GM21360 (cell line): ENCODE measurements at regions not wholly inside any gene's neighbourhood (a gene's known extent, or its start where the extent isn't known, plus 50 kb on each side); places are given as distances from the start of the nearest gene placed in this dataset.

Experiments used
- ATAC-seq: cut with Tn5 transposase; IDR thresholded peaks from one replicate; pipeline ENCODE4 v1.9.1; 2021; ENCODE audit warnings: mild to moderate bottlenecking, moderate library complexity; ENCODE audit not compliant: unreplicated experiment

- no peak for ATAC-seq
These were observed 155.1 kb upstream of the RAI14 start for GRCh38 chr5:34501016-34501415.

- no peak for ATAC-seq
These were observed 154.3 kb upstream of the RAI14 start for GRCh38 chr5:34501840-34502239.

GRCh38 chr5:34502581-34502980 lies 153.5 kb upstream of the RAI14 start:
- no peak for ATAC-seq

GRCh38 chr5:34503379-34504253 lies 152.5 kb upstream of the RAI14 start:
- no peak for ATAC-seq

GRCh38 chr5:34504967-34505366 lies 151.2 kb upstream of the RAI14 start:
- ATAC-seq, result no peak

- ATAC-seq, result no peak
These were observed 150.4 kb upstream of the RAI14 start for GRCh38 chr5:34505731-34506130.

- no peak for ATAC-seq
These were observed 148.2 kb upstream of the RAI14 start for GRCh38 chr5:34507933-34508332.

GRCh38 chr5:34509392-34509791 lies 146.7 kb upstream of the RAI14 start:
- no peak for ATAC-seq

GRCh38 chr5:34510002-34510401 lies 146.1 kb upstream of the RAI14 start:
- no peak for ATAC-seq

GRCh38 chr5:34511063-34511462 lies 145.1 kb upstream of the RAI14 start:
- no peak for ATAC-seq

- no peak for ATAC-seq
These were observed 144.6 kb upstream of the RAI14 start for GRCh38 chr5:34511481-34511880.

GRCh38 chr5:34511915-34512314 lies 144.2 kb upstream of the RAI14 start:
- ATAC-seq, result no peak

- no peak for ATAC-seq
These were observed 140.0 kb upstream of the RAI14 start for GRCh38 chr5:34516166-34516565.

- ATAC-seq, result no peak
These were observed 139.4 kb upstream of the RAI14 start for GRCh38 chr5:34516686-34517085.

- no peak for ATAC-seq
These were observed 138.9 kb upstream of the RAI14 start for GRCh38 chr5:34517249-34517648.

- ATAC-seq, result no peak
These were observed 136.5 kb upstream of the RAI14 start for GRCh38 chr5:34519489-34520220.

GRCh38 chr5:34521628-34522290 lies 134.4 kb upstream of the RAI14 start:
- ATAC-seq, result no peak

- peak; percentile 86 for ATAC-seq
These were observed 133.3 kb upstream of the RAI14 start for GRCh38 chr5:34522599-34523386.

GRCh38 chr5:34523387-34523726 lies 132.8 kb upstream of the RAI14 start:
- ATAC-seq, result peak; percentile 21

- ATAC-seq, result no peak
These were observed 132.0 kb upstream of the RAI14 start for GRCh38 chr5:34524123-34524522.

GRCh38 chr5:34525761-34526160 lies 130.4 kb upstream of the RAI14 start:
- ATAC-seq, result no peak
